ENCODE measurements at regions not wholly inside any gene's neighbourhood (a gene's known extent, or its start where the extent isn't known, plus 50 kb on each side); places are given as distances from the start of the nearest gene placed in this dataset.

DNA sequence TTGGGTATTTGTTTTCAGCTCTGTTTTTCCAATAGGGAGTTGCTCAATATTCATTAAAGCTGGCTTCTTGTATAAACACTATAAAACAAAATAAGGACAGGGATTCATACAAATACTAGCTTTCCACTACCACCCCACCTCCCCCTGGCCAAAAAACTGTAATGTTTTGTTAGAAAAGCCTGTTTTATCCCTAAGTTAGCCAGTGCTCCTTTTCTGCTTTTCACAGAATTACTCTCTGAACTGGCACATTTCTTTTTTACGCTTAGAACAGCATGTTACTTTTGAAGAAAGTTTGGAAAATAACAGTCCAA lies 147.4 kb upstream of the DMRT1 start:
- dilution Hi-C loops (cut with MboI; ENCODE audit: extremely low pct_ligation_motif_present, low sequenced_read_pairs) (no loop called here), intact Hi-C loops (cut with micrococcal nuclease) (loop anchor here (2.0 kb wide), 2 partner anchors 41 to 63 kb away; no protein-coding TSS in a partner anchor)
- no peaks in the 10 kb centered on the region for H3K9me1 ChIP-seq (replicated peaks; ENCODE audit: control insufficient read depth, extremely low read depth, insufficient read depth, low read length)
- H3K27ac ChIP-seq (ENCODE audit: insufficient read depth, low read depth, low read length) = peak overlapping the region; percentile 86
- FAIRE-seq = no peak
- DNase-seq (ENCODE audit: low read depth, low spot score) = peak; percentile 38
- POLR2A ChIA-PET = interaction anchor here (1.2 to 3.3 kb wide), 3 partner anchors 9 to 62 kb away, joined by 4 to 40 read pairs (median 6); no protein-coding TSS in a partner anchor
- peak overlapping the region; percentile 95 for H3K9ac ChIP-seq (replicated peaks; ENCODE audit: extremely low read depth, insufficient read depth, low read length)
- no peaks in the 10 kb centered on the region for H3K9me3 ChIP-seq (replicated peaks; ENCODE audit: control insufficient read depth, insufficient read depth, low read length)
- H2AFZ ChIP-seq (ENCODE audit: low read depth, low read length) = no peak overlapping the region
- CTCF ChIA-PET = interaction anchor here (0.8 to 6.7 kb wide), 11 partner anchors 10 to 316 kb away, joined by 3 to 91 read pairs (median 5); no protein-coding TSS in a partner anchor
- peak overlapping the region; percentile 92 for H3K4me2 ChIP-seq (ENCODE audit: insufficient read depth, low read length)
- H3K4me3 ChIP-seq (replicated peaks in 1 of 3; ENCODE audit: insufficient read depth in 1 of 3, low read depth in 1 of 3, low read length in 3 of 3) = peak overlapping the region in 2 of 3 experiments; percentile 18 to 67
- H3K79me2 ChIP-seq (ENCODE audit: control insufficient read depth, insufficient read depth, low read length) = peaks cover 29% of the 10 kb centered on the region
- H3K4me1 ChIP-seq (ENCODE audit: control insufficient read depth, extremely low read depth, insufficient read depth, low read length) = peaks cover 69% of the 10 kb centered on the region
- no peaks in the 10 kb centered on the region for H3K36me3 ChIP-seq (ENCODE audit: control insufficient read depth in 2 of 2, extremely low read depth in 1 of 2, insufficient read depth in 2 of 2, low read length in 2 of 2)
- H4K20me1 ChIP-seq (replicated peaks; ENCODE audit: control insufficient read depth, extremely low read depth, insufficient read depth, low read length) = no peaks in the 10 kb centered on the region
- H3K27me3 ChIP-seq (ENCODE audit: control insufficient read depth in 2 of 2, insufficient read depth in 2 of 2, low read length in 2 of 2) = no peaks in the 10 kb centered on the region
- no TSS peak for BruUV-seq (replicated peaks)
- TF ChIP-seq POLR2A (IDR thresholded peaks at IDR 0.05; ENCODE audit: low read depth, low read length) (no peak), MAX (IDR thresholded peaks at IDR 0.05; ENCODE audit: insufficient read depth, insufficient read length) (no peak), EZH2 (IDR thresholded peaks at IDR 0.05; ENCODE audit: borderline replicate concordance, low read depth, low read length, severe bottlenecking) (no peak), POLR2AphosphoS5 (IDR thresholded peaks at IDR 0.05; ENCODE audit: insufficient read depth, low read depth, low read length) (no peak), GATA2 (IDR thresholded peaks at IDR 0.05; ENCODE audit: insufficient read depth, insufficient read length, low read depth, low read length) (no peak), FOS (IDR thresholded peaks at IDR 0.05; ENCODE audit: borderline replicate concordance, insufficient read depth, low read length) (no peak), JUN (IDR thresholded peaks at IDR 0.05; ENCODE audit: borderline replicate concordance, insufficient read depth, insufficient read length, low read depth) (no peak), CTCF (IDR thresholded peaks at IDR 0.05; ENCODE audit: extremely low read depth in 1 of 2, insufficient read depth in 1 of 2, low read depth in 1 of 2, low read length in 2 of 2) (no peak), MYC (IDR thresholded peaks at IDR 0.05; ENCODE audit: low read depth, low read length) (no peak)

Measured in endothelial cell of umbilical vein (primary cell).